Peyer's patch (tissue), 4 donors: ENCODE measurements at regions not wholly inside any gene's neighbourhood (a gene's known extent, or its start where the extent isn't known, plus 50 kb on each side); places are given as distances from the start of the nearest gene placed in this dataset.
"Not testable (repeated sequence)": the region's sequence is repeated elsewhere in the genome, so short reads cannot be mapped to it uniquely, and the experiment has no call there.

Experiments used
- DNase-seq, 3 donors: peaks; one replicate each; pipeline ENCODE4 v3.0.0-alpha.2; 2017 to 2019
- H3K27ac ChIP-seq, 4 donors: fragments of 200-600 bp; sonication (generic); one replicate each; pipeline ENCODE4 v1.5.1; 2016 to 2019
- H3K27me3 ChIP-seq, 2 donors: fragments of 200-600 bp; sonication (generic); one replicate each; pipeline ENCODE4 v1.5.1; 2019
- H3K36me3 ChIP-seq, 3 donors: fragments of 200-600 bp; sonication (generic); one replicate each; pipeline ENCODE4 v1.5.1; 2016 to 2019
- H3K4me1 ChIP-seq, 4 donors: fragments of 200-600 bp; sonication (generic); one replicate each; pipeline ENCODE4 v1.5.1; 2016 to 2019
- H3K4me3 ChIP-seq, 4 donors: fragments of 200-600 bp; sonication (generic); 1 replicate in 3 of 4; 2 replicates in 1 of 4; pipeline ENCODE4 v1.5.1; 2016 to 2019; ENCODE audit warnings: mild to moderate bottlenecking in 1 of 4
- H3K9me3 ChIP-seq, 4 donors: fragments of 200-600 bp; sonication (generic); one replicate each; pipeline ENCODE4 v1.5.1; 2016 to 2019; ENCODE audit warnings: mild to moderate bottlenecking in 1 of 4
- CTCF ChIP-seq, 6 experiments: fragments of 450-650 bp in 4 of 6; fragments of 200-600 bp in 2 of 6; sonication (generic) in 1 of 6; IDR thresholded peaks; one replicate each; pipeline ENCODE4 v1.5.1; 2017 to 2019; ENCODE audit warnings: antibody characterized with exemption in 6 of 6, mild to moderate bottlenecking in 3 of 6, moderate library complexity in 1 of 6
- POLR2A ChIP-seq, 2 donors: fragments of 450-650 bp; IDR thresholded peaks; one replicate each; pipeline ENCODE4 v1.5.1; 2017; ENCODE audit warnings: antibody characterized with exemption in 2 of 2, mild to moderate bottlenecking in 2 of 2, moderate library complexity in 2 of 2

GRCh38 chr7:142513178-142513955 is 235.9 kb upstream of the PRSS1 start:
- TF ChIP-seq CTCF (IDR thresholded peaks at IDR 0.05) (no peak), POLR2A (IDR thresholded peaks at IDR 0.05) (no peak)

GRCh38 chr7:142511801-142512200 is 237.5 kb upstream of the PRSS1 start:
- Histone ChIP-seq H3K9me3 (no peaks in the 10 kb centered on the region), H3K36me3 (no peaks in the 10 kb centered on the region), H3K27ac (no peak overlapping the region), H3K4me3 (no peak overlapping the region), H3K4me1 (peaks cover 0 to 10% (median 0%) of the 10 kb centered on the region in 4 donors), H3K27me3 (no peaks in the 10 kb centered on the region)
- DNase-seq: no peak
- TF ChIP-seq POLR2A (IDR thresholded peaks at IDR 0.05): no peak
- TF ChIP-seq CTCF (IDR thresholded peaks at IDR 0.05): no peak

More at GRCh38 chr7:142513178-142513955, 235.9 kb upstream of the PRSS1 start:
- Histone ChIP-seq H3K36me3 (no peaks in the 10 kb centered on the region), H3K27me3 (no peaks in the 10 kb centered on the region), H3K9me3 (no peaks in the 10 kb centered on the region), H3K4me3 (no peak overlapping the region), H3K27ac (no peak overlapping the region), H3K4me1 (no peaks in the 10 kb centered on the region)
- DNase-seq: no peak

GRCh38 chr7:142511374-142511773 is 237.9 kb upstream of the PRSS1 start:
- Histone ChIP-seq H3K9me3 (no peaks in the 10 kb centered on the region), H3K36me3 (no peaks in the 10 kb centered on the region), H3K4me1 (peaks cover 0 to 10% (median 0%) of the 10 kb centered on the region in 4 donors), H3K4me3 (no peak overlapping the region), H3K27me3 (no peaks in the 10 kb centered on the region), H3K27ac (no peak overlapping the region)
- TF ChIP-seq CTCF (IDR thresholded peaks at IDR 0.05): no peak
- no peak for TF ChIP-seq POLR2A (IDR thresholded peaks at IDR 0.05)
- DNase-seq: no peak

GRCh38 chr7:142509235-142509634 is 240.0 kb upstream of the PRSS1 start:
- Histone ChIP-seq H3K27ac (peak overlapping the region in 2 of 4 donors; percentile 62 to 86), H3K4me1 (peaks cover 0 to 10% (median 0%) of the 10 kb centered on the region in 4 donors)
- not testable (repeated sequence) for H3K36me3 ChIP-seq, H3K4me3 ChIP-seq, H3K9me3 ChIP-seq, DNase-seq, H3K27me3 ChIP-seq

- Histone ChIP-seq H3K4me3 (no peak overlapping the region), H3K9me3 (no peaks in the 10 kb centered on the region), H3K36me3 (no peaks in the 10 kb centered on the region), H3K27ac (peak overlapping the region in 3 of 4 donors; percentile 59 to 87 (median 72)), H3K4me1 (peaks cover 0 to 10% (median 0%) of the 10 kb centered on the region in 4 donors), H3K27me3 (no peaks in the 10 kb centered on the region)
- TF ChIP-seq CTCF (IDR thresholded peaks at IDR 0.05): no peak
- peak in 1 of 2 donors; percentile 82 for TF ChIP-seq POLR2A (IDR thresholded peaks at IDR 0.05)
- DNase-seq: peak in 1 of 3 donors; percentile 73
Measured at GRCh38 chr7:142508251-142508650, 241.0 kb upstream of the PRSS1 start.

- TF ChIP-seq CTCF (IDR thresholded peaks at IDR 0.05): no peak
- H3K27me3 ChIP-seq: no peaks in the 10 kb centered on the region
Measured at GRCh38 chr7:142507799-142508198, 241.5 kb upstream of the PRSS1 start.

GRCh38 chr7:142507066-142507465 is 242.2 kb upstream of the PRSS1 start:
- H3K4me3 ChIP-seq, DNase-seq, H3K27me3 ChIP-seq, H3K36me3 ChIP-seq, H3K9me3 ChIP-seq: not testable (repeated sequence)
- Histone ChIP-seq H3K4me1 (peaks cover 0 to 14% (median 0%) of the 10 kb centered on the region in 4 donors), H3K27ac (peak overlapping the region in 1 of 4 donors; percentile 87)

More at GRCh38 chr7:142507799-142508198, 241.5 kb upstream of the PRSS1 start:
- DNase-seq: no peak
- no peak overlapping the region for H3K4me3 ChIP-seq
- H3K4me1 ChIP-seq: peaks cover 0 to 10% (median 0%) of the 10 kb centered on the region in 4 donors
- no peaks in the 10 kb centered on the region for H3K36me3 ChIP-seq
- peak overlapping the region in 3 of 4 donors; percentile 59 to 87 (median 72) for H3K27ac ChIP-seq
- H3K9me3 ChIP-seq: no peaks in the 10 kb centered on the region
